ENCODE measurements at regions not wholly inside any gene's neighbourhood (a gene's known extent, or its start where the extent isn't known, plus 50 kb on each side); places are given as distances from the start of the nearest gene placed in this dataset.

DNA sequence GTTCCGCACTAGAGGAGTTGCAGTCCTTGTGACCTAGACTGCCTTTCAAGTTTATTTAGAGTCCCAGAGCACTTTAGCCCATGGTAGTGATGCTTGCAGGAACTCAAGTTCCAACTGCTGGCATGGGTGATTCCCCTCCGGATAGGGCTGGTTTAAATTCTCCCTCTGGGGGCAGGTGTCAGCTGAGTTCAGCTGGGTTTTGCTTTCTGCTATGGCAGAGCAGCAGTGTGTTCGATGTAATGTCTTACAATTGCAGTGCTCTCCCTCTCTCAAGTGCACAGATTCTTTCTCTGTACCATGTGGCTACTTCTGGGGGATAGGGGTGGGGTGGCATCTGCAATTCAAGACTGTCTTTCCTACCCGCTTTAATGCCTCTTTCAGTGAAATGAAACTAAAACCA lies 164.8 kb upstream of the ZIC3 start:
- TF ChIP-seq, protein P1, sequence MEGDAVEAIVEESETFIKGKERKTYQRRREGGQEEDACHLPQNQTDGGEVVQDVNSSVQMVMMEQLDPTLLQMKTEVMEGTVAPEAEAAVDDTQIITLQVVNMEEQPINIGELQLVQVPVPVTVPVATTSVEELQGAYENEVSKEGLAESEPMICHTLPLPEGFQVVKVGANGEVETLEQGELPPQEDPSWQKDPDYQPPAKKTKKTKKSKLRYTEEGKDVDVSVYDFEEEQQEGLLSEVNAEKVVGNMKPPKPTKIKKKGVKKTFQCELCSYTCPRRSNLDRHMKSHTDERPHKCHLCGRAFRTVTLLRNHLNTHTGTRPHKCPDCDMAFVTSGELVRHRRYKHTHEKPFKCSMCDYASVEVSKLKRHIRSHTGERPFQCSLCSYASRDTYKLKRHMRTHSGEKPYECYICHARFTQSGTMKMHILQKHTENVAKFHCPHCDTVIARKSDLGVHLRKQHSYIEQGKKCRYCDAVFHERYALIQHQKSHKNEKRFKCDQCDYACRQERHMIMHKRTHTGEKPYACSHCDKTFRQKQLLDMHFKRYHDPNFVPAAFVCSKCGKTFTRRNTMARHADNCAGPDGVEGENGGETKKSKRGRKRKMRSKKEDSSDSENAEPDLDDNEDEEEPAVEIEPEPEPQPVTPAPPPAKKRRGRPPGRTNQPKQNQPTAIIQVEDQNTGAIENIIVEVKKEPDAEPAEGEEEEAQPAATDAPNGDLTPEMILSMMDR (IDR thresholded peaks at IDR 0.05; ENCODE audit: poor library complexity) = no peak
- TF ChIP-seq EZH2 (IDR thresholded peaks at IDR 0.05; ENCODE audit: borderline replicate concordance) = no peak
